ENCODE measurements at regions not wholly inside any gene's neighbourhood (a gene's known extent, or its start where the extent isn't known, plus 50 kb on each side); places are given as distances from the start of the nearest gene placed in this dataset.

DNA sequence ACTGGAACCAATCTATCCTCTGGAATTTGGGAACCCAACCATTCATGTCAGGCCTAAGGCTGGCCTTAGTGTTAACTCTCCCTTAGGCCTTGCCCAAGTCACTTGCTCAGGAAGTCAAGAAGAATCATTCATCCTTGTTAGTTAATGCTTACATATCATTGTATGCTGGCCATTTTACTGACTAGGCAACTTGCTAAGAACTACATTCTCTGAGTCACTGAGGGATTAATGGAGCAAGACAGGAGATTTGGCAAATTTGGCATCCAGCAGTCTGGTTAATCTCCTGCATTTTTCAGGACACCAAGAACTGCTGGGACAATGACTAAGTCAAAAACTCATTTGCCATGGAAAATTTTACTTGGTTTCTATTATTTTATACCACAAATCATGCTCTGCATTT, 115.8 kb upstream of the DDIT4L start:
- Histone ChIP-seq H3K27me3 (ENCODE audit: insufficient read depth, low read length) (no peaks in the 10 kb centered on the region), H3K23ac (ENCODE audit: insufficient read length, low read depth, low read length) (no peak overlapping the region), H3K18ac (ENCODE audit: insufficient read length, low read depth, low read length) (no peak overlapping the region), H2BK12ac (ENCODE audit: insufficient read length, low read depth, low read length) (no peak overlapping the region), H3K14ac (ENCODE audit: insufficient read depth, low read length) (no peak overlapping the region), H2BK20ac (ENCODE audit: low read depth, low read length, poor library complexity, severe bottlenecking) (no peak overlapping the region), H3K27ac (ENCODE audit: insufficient read length, low read depth, low read length) (no peak overlapping the region), H4K91ac (ENCODE audit: insufficient read length, low read depth, low read length) (no peak overlapping the region), H3T11ph (ENCODE audit: low read length) (no peak overlapping the region), H2AK5ac (ENCODE audit: insufficient read length, low read length) (no peak overlapping the region), H3K9me3 (ENCODE audit: control insufficient read depth, low read depth, low read length) (no peaks in the 10 kb centered on the region), H3K23me2 (ENCODE audit: insufficient read length, low read depth, low read length, poor library complexity, severe bottlenecking) (no peaks in the 10 kb centered on the region), H3K79me2 (ENCODE audit: insufficient read depth, low read length) (no peaks in the 10 kb centered on the region), H3K4me1 (ENCODE audit: insufficient read depth, low read length) (no peaks in the 10 kb centered on the region), H3K9ac (ENCODE audit: extremely low read depth, insufficient read length, low read length) (no peak overlapping the region), H4K20me1 (ENCODE audit: control insufficient read depth, insufficient read depth, insufficient read length) (no peaks in the 10 kb centered on the region), H3K4me2 (ENCODE audit: insufficient read depth, insufficient read length, low read length) (no peak overlapping the region), H4K5ac (ENCODE audit: insufficient read length, low read depth, low read length) (no peak overlapping the region), H4K8ac (replicated peaks; ENCODE audit: insufficient read length, low read depth, low read length) (no peak overlapping the region), H3K4ac (ENCODE audit: low read depth, low read length) (no peak overlapping the region), H2BK5ac (ENCODE audit: insufficient read length, low read length) (no peak overlapping the region), H3K79me1 (ENCODE audit: insufficient read depth, low read depth, low read length, poor library complexity, severe bottlenecking) (no peaks in the 10 kb centered on the region), H3K56ac (ENCODE audit: insufficient read length, low read depth, low read length) (no peak overlapping the region), H2BK15ac (ENCODE audit: low read depth, low read length) (no peak overlapping the region), H2BK120ac (ENCODE audit: low read depth, low read length, poor library complexity, severe bottlenecking) (no peak overlapping the region), H2AFZ (ENCODE audit: low read length) (no peak overlapping the region)
- TF ChIP-seq, protein P1, sequence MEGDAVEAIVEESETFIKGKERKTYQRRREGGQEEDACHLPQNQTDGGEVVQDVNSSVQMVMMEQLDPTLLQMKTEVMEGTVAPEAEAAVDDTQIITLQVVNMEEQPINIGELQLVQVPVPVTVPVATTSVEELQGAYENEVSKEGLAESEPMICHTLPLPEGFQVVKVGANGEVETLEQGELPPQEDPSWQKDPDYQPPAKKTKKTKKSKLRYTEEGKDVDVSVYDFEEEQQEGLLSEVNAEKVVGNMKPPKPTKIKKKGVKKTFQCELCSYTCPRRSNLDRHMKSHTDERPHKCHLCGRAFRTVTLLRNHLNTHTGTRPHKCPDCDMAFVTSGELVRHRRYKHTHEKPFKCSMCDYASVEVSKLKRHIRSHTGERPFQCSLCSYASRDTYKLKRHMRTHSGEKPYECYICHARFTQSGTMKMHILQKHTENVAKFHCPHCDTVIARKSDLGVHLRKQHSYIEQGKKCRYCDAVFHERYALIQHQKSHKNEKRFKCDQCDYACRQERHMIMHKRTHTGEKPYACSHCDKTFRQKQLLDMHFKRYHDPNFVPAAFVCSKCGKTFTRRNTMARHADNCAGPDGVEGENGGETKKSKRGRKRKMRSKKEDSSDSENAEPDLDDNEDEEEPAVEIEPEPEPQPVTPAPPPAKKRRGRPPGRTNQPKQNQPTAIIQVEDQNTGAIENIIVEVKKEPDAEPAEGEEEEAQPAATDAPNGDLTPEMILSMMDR (conservative IDR thresholded peaks at IDR 0.05): no peak
- Mint-ChIP-seq H3K27me3 (ENCODE audit: low read depth) (no peaks in the 10 kb centered on the region), H3K27ac (no peak overlapping the region), H3K4me1 (peaks cover 22 to 27% of the 10 kb centered on the region in 2 experiments), H3K36me3 (ENCODE audit: insufficient read depth in 1 of 3, low read depth in 3 of 3) (no peaks in the 10 kb centered on the region), H3K9me3 (no peaks in the 10 kb centered on the region; a peak in 1 of 5 replicates), H3K4me3 (no peak overlapping the region)
- no peak for DNase-seq
